GM06990 (cell line): ENCODE measurements at regions not wholly inside any gene's neighbourhood (a gene's known extent, or its start where the extent isn't known, plus 50 kb on each side); places are given as distances from the start of the nearest gene placed in this dataset.
"Not testable (repeated sequence)": the region's sequence is repeated elsewhere in the genome, so short reads cannot be mapped to it uniquely, and the experiment has no call there.

ENCODE experiments used
- DNase-seq: peaks from one replicate; pipeline ENCODE4 v3.0.0-alpha.2; 2011; ENCODE audit not compliant: insufficient read length; ENCODE audit errors: extremely low read depth
- H3K27me3 ChIP-seq: replicated peaks from 2 replicates; pipeline ENCODE4 v1.6.0; 2011; ENCODE audit warnings: low read length; ENCODE audit not compliant: control insufficient read depth, insufficient read depth
- H3K36me3 ChIP-seq: 2 replicates; pipeline ENCODE4 v1.5.1; 2011; ENCODE audit warnings: low read length; ENCODE audit not compliant: control insufficient read depth, insufficient read depth
- H3K4me3 ChIP-seq: replicated peaks from 2 replicates; pipeline ENCODE4 v1.5.1; 2011; ENCODE audit warnings: low read depth, mild to moderate bottlenecking, control low read depth, low read length
- TF ChIP-seq, protein P1 (sequence below): IDR thresholded peaks from 2 replicates; pipeline ENCODE4 v1.5.1; 2011; ENCODE audit warnings: low read length, control low read depth, mild to moderate bottlenecking, inconsistent platforms; ENCODE audit not compliant: insufficient read depth, poor library complexity, severe bottlenecking

DNA sequence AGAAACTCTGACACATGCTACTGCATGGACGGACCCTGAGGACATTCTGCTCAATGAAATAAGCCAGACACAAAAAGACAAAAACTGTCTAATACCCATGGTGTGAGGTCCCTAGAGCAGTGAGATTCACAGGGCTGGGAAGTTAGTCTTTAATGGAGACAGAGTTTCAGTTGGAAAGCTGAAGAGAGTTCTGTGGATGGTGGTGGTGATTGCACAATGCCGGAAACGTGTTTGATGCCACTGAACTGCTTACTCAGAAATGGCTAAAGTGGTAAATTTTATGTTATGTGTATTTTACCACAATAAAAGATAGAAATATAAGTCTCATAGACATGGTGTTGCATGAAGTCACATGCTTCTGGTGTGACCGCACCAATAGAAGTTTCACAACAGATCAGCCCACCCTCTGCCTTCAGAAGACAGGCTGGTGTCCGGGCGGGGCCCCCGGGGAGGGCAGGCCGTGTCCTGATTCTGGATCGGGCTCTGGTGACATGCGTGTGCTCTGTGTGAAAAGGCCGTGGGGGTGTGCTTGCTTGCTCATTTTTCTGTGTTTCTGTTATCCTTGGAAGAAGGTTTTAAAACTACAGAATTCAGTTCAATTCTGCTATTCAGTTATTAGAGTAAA, 108.5 kb upstream of the ZNF469 start:
- not testable (repeated sequence) for DNase-seq, H3K4me3 ChIP-seq, H3K27me3 ChIP-seq, H3K36me3 ChIP-seq

DNA sequence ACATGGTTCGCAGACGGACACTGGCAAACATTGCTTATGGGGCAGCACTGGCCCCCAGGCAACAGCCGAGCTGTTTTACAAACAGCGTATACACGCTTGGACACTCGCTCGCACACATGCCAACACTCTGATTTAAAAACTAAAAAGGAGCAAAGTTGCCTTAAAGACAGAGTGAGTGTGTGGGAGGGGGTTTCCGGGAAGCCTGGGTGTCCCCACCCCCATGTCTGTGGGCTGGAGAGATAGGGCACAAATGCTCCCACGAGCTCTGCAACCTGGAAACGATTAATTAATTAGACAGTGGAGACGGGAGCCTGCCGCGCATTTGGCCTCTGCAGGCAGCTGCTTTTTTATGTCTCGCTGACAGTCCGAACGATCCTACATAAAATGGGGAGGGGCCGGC, 107.9 kb upstream of the ZNF469 start:
- no peak for DNase-seq
- TF ChIP-seq, protein P1, sequence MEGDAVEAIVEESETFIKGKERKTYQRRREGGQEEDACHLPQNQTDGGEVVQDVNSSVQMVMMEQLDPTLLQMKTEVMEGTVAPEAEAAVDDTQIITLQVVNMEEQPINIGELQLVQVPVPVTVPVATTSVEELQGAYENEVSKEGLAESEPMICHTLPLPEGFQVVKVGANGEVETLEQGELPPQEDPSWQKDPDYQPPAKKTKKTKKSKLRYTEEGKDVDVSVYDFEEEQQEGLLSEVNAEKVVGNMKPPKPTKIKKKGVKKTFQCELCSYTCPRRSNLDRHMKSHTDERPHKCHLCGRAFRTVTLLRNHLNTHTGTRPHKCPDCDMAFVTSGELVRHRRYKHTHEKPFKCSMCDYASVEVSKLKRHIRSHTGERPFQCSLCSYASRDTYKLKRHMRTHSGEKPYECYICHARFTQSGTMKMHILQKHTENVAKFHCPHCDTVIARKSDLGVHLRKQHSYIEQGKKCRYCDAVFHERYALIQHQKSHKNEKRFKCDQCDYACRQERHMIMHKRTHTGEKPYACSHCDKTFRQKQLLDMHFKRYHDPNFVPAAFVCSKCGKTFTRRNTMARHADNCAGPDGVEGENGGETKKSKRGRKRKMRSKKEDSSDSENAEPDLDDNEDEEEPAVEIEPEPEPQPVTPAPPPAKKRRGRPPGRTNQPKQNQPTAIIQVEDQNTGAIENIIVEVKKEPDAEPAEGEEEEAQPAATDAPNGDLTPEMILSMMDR = no peak

DNA sequence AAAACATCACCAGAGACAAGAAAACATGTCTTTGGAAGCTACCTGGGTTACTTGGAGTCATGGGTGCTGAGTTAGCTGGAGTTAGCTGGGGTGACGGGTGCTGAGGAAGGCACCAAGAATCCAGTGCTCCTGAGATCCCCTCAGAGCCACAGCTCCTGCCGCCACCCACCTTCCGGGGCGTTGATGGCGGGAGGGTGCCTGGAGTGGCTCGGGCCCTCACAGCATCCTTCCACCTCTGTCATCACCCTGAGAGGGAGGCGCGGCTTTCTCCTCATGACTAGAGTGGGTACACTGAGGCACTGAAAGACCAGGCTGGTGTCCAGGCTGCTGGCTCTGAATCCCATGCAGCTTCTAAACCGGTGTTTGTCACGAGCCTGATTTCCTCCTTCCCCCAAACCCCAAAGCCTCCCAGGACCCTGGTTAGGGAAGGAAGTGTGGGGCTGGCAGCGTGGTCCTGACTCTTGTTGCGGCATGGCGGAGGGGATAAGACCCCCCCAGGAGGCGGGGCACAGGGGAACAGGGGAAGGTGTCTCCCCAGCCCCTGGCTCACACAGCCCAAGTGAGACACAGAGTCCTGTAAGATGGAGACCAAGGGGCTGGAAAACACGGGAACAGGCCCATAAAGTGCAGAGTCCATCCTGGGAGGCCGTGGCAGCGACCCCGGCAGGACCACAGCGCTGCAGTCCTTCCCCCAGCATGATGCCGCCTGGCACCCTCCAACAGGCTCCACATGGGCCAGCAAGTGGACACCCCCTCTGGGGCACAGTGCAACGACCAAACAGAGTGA, 107.2 kb upstream of the ZNF469 start:
- DNase-seq, H3K27me3 ChIP-seq, H3K4me3 ChIP-seq, H3K36me3 ChIP-seq: not testable (repeated sequence)

More for the DNA sequence above, 107.9 kb upstream of the ZNF469 start:
- no peaks in the 10 kb centered on the region for H3K36me3 ChIP-seq
- no peaks in the 10 kb centered on the region for H3K27me3 ChIP-seq
- H3K4me3 ChIP-seq = no peak overlapping the region

DNA sequence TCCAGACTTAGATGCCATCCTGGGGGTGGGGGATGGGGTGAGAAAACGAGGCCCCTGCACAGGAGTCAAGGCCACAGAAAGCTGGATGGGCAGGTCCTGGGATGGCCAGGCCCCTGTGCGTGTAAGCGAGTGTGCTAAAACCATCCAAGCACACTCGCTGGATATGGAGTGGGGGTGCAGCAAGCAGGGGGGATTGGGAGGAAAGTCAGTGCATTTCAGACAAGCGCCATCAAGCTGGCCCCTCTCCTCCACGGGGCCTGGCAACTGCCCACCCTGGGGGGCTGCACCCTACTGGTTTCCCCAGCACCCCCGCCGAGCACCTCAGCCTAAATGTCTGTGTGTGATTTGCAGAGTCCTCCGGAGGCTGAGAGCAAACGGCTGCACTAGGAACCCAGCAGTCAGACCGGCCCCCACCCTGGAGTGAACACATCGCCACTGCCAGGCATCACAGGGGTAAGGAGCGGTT, 106.6 kb upstream of the ZNF469 start:
- H3K36me3 ChIP-seq = not testable (repeated sequence)

DNA sequence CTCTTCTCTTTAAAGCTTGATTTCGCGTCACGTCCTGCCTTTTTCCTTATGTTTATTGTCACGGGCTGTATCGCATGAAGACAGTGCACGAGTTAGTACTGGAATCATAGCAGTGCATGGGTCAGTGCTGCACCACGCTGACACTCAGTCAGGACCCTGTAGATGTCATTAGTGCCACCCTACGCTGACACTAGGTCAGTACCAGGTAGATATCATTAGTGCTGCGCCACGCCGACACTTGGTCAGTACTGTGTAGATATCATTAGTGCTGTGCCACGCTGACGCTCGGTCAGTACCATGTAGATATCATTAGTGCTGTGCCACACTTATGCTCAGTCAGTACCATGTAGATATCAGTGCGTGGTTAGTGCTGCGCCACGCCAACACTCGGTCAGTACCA, 106.2 kb upstream of the ZNF469 start:
- Histone ChIP-seq H3K36me3 (no peaks in the 10 kb centered on the region), H3K4me3 (no peak overlapping the region), H3K27me3 (no peaks in the 10 kb centered on the region)
- TF ChIP-seq, protein P1 = no peak
- DNase-seq = no peak

More for the DNA sequence above, 106.6 kb upstream of the ZNF469 start:
- H3K27me3 ChIP-seq, H3K4me3 ChIP-seq, DNase-seq: not testable (repeated sequence)

DNA sequence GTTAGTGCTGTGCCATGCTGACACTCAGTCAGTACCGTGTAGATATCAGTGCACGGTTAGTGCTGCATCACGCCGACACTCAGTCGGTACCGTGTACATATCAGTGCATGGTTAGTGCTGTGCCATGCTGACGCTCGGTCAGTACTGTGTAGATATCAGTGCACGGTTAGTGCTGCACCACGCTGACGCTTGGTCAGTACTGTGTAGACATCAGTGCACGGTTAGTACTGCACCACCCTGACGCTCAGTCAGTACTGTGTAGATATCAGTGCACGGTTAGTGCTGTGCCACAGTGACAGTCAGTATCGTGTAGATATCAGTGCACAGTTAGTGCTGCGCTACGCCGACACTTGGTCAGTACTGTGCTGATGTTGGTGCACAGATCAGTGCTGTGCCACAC, 102.8 kb upstream of the ZNF469 start:
- no peak overlapping the region for H3K4me3 ChIP-seq
- TF ChIP-seq, protein P1 = no peak

DNA sequence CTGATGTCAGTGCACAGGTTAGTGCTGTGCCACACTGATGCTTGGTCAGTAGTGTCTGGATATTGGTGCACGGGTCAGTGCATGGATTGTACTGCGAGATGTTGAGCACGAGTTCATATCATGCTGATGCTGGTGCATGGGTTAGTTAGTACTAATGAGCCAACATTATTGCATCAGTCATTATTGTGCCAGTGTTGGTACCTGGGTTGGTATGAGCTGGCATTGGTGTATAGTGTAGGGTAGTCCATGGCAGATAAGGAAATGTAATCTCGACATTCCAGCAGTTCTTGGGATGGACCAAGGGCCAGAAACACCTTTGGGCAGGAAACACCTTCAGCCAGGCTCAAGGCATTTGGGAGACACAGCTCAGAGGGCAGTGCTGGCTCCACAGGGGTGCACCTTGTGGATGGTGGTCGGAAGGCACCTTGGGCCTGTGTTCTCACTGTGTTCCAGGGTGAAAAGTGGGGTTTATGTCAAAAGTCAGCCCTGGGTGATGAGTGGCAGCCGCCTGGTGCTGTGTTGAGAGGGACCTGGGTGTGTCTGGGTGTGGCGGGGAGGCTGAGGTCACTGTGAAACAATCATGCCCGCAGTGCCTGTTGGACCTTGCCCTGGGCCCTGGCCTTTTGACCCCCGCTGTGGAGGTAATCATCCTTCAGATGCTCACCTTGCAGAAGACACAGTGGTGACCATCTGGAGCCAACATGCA, 100.7 kb upstream of the ZNF469 start:
- DNase-seq = no peak
- H3K36me3 ChIP-seq = no peaks in the 10 kb centered on the region
- TF ChIP-seq, protein P1 = no peak
- H3K4me3 ChIP-seq = no peak overlapping the region
- H3K27me3 ChIP-seq = no peaks in the 10 kb centered on the region

More for the DNA sequence above, 102.8 kb upstream of the ZNF469 start:
- no peaks in the 10 kb centered on the region for H3K27me3 ChIP-seq
- no peak for DNase-seq
- no peaks in the 10 kb centered on the region for H3K36me3 ChIP-seq
